SH-SY5Y (cell line): ENCODE measurements at regions not wholly inside any gene's neighbourhood (a gene's known extent, or its start where the extent isn't known, plus 50 kb on each side); places are given as distances from the start of the nearest gene placed in this dataset.

Experiments used
- GATA2 ChIP-seq: IDR thresholded peaks from 2 replicates; pipeline ENCODE4 v1.6.1; 2011; ENCODE audit warnings: mild to moderate bottlenecking, low read depth, low read length
- GATA3 ChIP-seq: IDR thresholded peaks from 2 replicates; pipeline ENCODE4 v1.6.1; 2011; ENCODE audit warnings: low read depth, mild to moderate bottlenecking, low read length, moderate library complexity

GRCh38 chr2:16202266-16203020 lies 262.1 kb downstream of the MYCN start:
- TF ChIP-seq GATA3 = no peak
- no peak for TF ChIP-seq GATA2

- TF ChIP-seq GATA3 (no peak), GATA2 (no peak)
Measured at GRCh38 chr2:16201848-16202247, 261.5 kb downstream of the MYCN start.

- no peak for TF ChIP-seq GATA3
- no peak for TF ChIP-seq GATA2
Measured at GRCh38 chr2:16200554-16201193, 260.3 kb downstream of the MYCN start.

- TF ChIP-seq GATA3 = no peak
Measured at GRCh38 chr2:16199882-16200553, 259.7 kb downstream of the MYCN start.

- TF ChIP-seq GATA2 (peak; percentile 94), GATA3 (peak; percentile 77)
Measured at GRCh38 chr2:16198166-16198912, 258.0 kb downstream of the MYCN start.

- no peak for TF ChIP-seq GATA2
- TF ChIP-seq GATA3 = no peak
Measured at GRCh38 chr2:16197504-16198147, 257.3 kb downstream of the MYCN start.

GRCh38 chr2:16196687-16197503 lies 256.5 kb downstream of the MYCN start:
- TF ChIP-seq GATA3 = no peak
- TF ChIP-seq GATA2 = no peak

- TF ChIP-seq GATA3 (no peak), GATA2 (no peak)
Measured at GRCh38 chr2:16195681-16196070, 255.3 kb downstream of the MYCN start.

GRCh38 chr2:16194931-16195680 lies 254.8 kb downstream of the MYCN start:
- TF ChIP-seq GATA3 = no peak
- TF ChIP-seq GATA2 = no peak

GRCh38 chr2:16194530-16194929 lies 254.2 kb downstream of the MYCN start:
- no peak for TF ChIP-seq GATA2
- TF ChIP-seq GATA3 = no peak

- no peak for TF ChIP-seq GATA2
Measured at GRCh38 chr2:16194096-16194390, 253.7 kb downstream of the MYCN start.

GRCh38 chr2:16192416-16193216 lies 252.3 kb downstream of the MYCN start:
- TF ChIP-seq GATA3 (no peak), GATA2 (no peak)
